ENCODE measurements at regions not wholly inside any gene's neighbourhood (a gene's known extent, or its start where the extent isn't known, plus 50 kb on each side); places are given as distances from the start of the nearest gene placed in this dataset.

- TF ChIP-seq CTCF (IDR thresholded peaks at IDR 0.05) (no peak), ZFX (IDR thresholded peaks at IDR 0.05; ENCODE audit: borderline replicate concordance) (no peak)
These were observed 910.3 kb downstream of the STIM2 start for GRCh38 chr4:27770895-27771294.
